Small intestine (tissue), 7 donors: ENCODE measurements at regions not wholly inside any gene's neighbourhood (a gene's known extent, or its start where the extent isn't known, plus 50 kb on each side); places are given as distances from the start of the nearest gene placed in this dataset.

ENCODE experiments used
- DNase-seq, 2 donors: peaks; one replicate each; pipeline versions ENCODE4 v3.0.0 to v3.0.0-alpha.2; 2013
- FAIRE-seq: peaks from 2 replicates; lab custom pipeline; 2012; peaks lifted over from hg19 to GRCh38; lab: Jason Lieb, UNC
- H3K27ac ChIP-seq, 3 donors: one replicate each; pipeline ENCODE4 v1.5.1; 2013; ENCODE audit warnings: low read length in 2 of 3, mild to moderate bottlenecking in 2 of 3, control low read depth in 1 of 3, inconsistent platforms in 1 of 3, low read depth in 1 of 3, moderate library complexity in 1 of 3
- H3K27me3 ChIP-seq, 3 donors: one replicate each; pipeline ENCODE4 v1.6.1; 2013; ENCODE audit warnings: low read length in 3 of 3, inconsistent platforms in 1 of 3; ENCODE audit not compliant: control insufficient read depth in 3 of 3, insufficient read depth in 3 of 3
- H3K36me3 ChIP-seq, 3 donors: one replicate each; pipeline ENCODE4 v1.6.1; 2013; ENCODE audit warnings: low read length in 3 of 3, inconsistent platforms in 1 of 3, low read depth in 1 of 3, mild to moderate bottlenecking in 1 of 3, moderate library complexity in 1 of 3; ENCODE audit not compliant: control insufficient read depth in 3 of 3, insufficient read depth in 2 of 3
- H3K4me1 ChIP-seq, 3 donors: one replicate each; pipeline ENCODE4 v1.6.1; 2013; ENCODE audit warnings: low read length in 2 of 3, inconsistent platforms in 1 of 3, low read depth in 1 of 3, mild to moderate bottlenecking in 1 of 3, moderate library complexity in 1 of 3; ENCODE audit not compliant: control insufficient read depth in 3 of 3, insufficient read depth in 2 of 3
- H3K4me3 ChIP-seq, 3 donors: one replicate each; pipeline ENCODE4 v1.5.1; 2013; ENCODE audit warnings: low read length in 3 of 3, control low read depth in 1 of 3, inconsistent platforms in 1 of 3, low read depth in 1 of 3, mild to moderate bottlenecking in 1 of 3, moderate library complexity in 1 of 3
- H3K9me3 ChIP-seq, 2 donors: one replicate each; pipeline ENCODE4 v1.6.1; 2013; ENCODE audit warnings: low read depth in 1 of 2, low read length in 1 of 2; ENCODE audit not compliant: control insufficient read depth in 2 of 2, insufficient read depth in 1 of 2
- WGBS, 3 donors: extraction: QIAGEN DNeasy Blood & Tissue Kit; methylation state at CpG; one replicate each; pipeline ENCODE4 v1.1.7; 2013; 5-methylcytosine and 5-hydroxymethylcytosine counted together
- donor health status: healthy with polysubstance abuse.
- donor health status: control.
- donor health status: control.
- donor health status: Bipolar disorder and iron deficiency.
- donor health status: healthy.

DNA sequence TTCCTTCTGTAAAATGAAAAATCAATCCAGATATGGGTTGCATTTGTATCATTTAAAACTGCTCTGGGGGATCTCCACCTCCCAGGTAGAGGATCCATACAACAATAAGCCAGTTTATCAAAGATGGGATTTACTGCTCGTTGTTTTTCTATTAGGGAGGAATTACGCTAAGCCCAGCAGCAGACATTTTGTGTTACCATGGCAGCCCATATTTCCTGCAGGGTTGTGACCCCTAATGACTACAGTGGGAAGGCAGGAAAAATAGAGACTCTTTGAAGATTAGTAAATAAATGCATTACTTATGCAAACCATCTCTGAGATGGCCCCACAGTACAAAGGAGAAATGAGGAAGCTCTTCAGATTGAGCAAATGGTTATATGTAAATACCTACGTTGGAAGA, 253.4 kb upstream of the GPR101 start:
- FAIRE-seq (no peak), DNase-seq (no peak)
- Histone ChIP-seq H3K9me3 (no peaks in the 10 kb centered on the region), H3K27me3 (no peaks in the 10 kb centered on the region), H3K36me3 (no peaks in the 10 kb centered on the region), H3K27ac (no peak overlapping the region), H3K4me1 (no peaks in the 10 kb centered on the region), H3K4me3 (no peak overlapping the region)
- 42 to 55% (median 46%) methylated on average over 3 of the region's 3 CpGs for WGBS, 3 donors

DNA sequence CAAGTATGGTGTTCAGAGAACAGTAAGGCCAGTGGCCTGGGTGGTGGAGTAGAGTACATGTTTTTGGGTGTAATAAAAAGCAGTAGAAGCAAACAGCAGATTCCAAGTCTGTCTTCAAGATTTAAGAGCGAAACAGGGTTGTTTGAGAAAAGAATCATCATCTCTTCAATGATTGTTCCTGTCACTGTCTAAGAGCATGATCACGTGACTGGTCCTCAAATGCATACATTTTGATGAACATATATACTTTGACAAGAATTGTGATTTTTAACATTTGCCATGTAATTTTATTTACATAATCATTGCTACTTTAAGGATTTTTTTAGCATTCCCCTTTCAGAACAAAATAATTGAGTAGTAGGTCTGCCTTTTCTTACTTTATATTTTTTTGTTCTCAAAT, 252.6 kb upstream of the GPR101 start:
- WGBS, 3 donors: 47 to 87% (median 58%) methylated on average over 2 of the region's 2 CpGs
- no peaks in the 10 kb centered on the region for H3K4me1 ChIP-seq

DNA sequence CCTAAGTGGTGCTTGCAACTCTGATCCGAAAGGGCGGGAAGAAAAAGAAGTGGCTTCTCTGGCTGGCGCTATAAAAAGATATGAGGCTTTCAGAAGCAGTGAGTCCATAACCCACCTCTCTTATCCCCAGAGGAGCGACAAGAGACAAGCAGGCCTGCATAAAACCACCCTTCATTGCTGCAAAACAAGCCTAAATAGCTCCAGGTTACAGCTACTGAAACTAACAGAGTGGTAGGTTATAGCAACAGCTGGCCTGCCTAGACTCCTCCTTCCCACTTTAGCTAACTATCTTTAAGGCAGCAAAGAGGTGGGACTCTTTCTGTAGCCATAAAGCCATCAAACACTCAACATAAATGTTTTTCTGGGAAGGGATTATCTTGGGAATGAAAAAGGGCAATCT, 245.0 kb upstream of the GPR101 start:
- H3K4me3 ChIP-seq: no peak overlapping the region
- FAIRE-seq: no peak
- WGBS, 3 donors: 57 to 84% (median 63%) methylated on average over 4 of the region's 4 CpGs
- DNase-seq: no peak
- no peak overlapping the region for H3K27ac ChIP-seq
- H3K4me1 ChIP-seq: no peaks in the 10 kb centered on the region
- H3K36me3 ChIP-seq: no peaks in the 10 kb centered on the region
- H3K9me3 ChIP-seq: no peaks in the 10 kb centered on the region
- H3K27me3 ChIP-seq: no peaks in the 10 kb centered on the region

More for the DNA sequence above, 252.6 kb upstream of the GPR101 start:
- DNase-seq: no peak
- H3K4me3 ChIP-seq: no peak overlapping the region
- H3K9me3 ChIP-seq: no peaks in the 10 kb centered on the region
- no peak for FAIRE-seq
- no peak overlapping the region for H3K27ac ChIP-seq
- H3K36me3 ChIP-seq: no peaks in the 10 kb centered on the region
- H3K27me3 ChIP-seq: no peaks in the 10 kb centered on the region

DNA sequence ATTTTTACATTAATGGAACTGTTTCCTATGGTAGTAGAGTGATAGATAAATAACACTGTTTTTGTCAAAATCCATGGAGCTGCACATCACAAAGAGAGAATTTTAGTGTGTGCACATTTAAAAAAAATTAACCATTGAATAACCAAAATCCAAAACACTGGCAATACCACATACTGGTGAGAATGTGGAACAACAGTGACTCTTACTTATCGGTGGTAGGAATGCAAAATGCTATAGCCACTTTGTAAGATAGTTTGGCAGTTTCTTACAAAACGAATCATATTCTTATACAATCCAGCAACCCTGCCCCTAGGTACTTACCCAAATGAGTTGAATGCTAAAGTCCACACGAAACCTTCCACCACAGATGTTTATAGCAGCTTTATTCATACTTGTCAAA, 229.6 kb upstream of the GPR101 start:
- no peak for DNase-seq
- no peak overlapping the region for H3K27ac ChIP-seq
- no peaks in the 10 kb centered on the region for H3K36me3 ChIP-seq
- H3K4me1 ChIP-seq: no peaks in the 10 kb centered on the region
- H3K27me3 ChIP-seq: no peaks in the 10 kb centered on the region
- no peak for FAIRE-seq
- H3K4me3 ChIP-seq: no peak overlapping the region
- no peaks in the 10 kb centered on the region for H3K9me3 ChIP-seq
- 37 to 58% (median 44%) methylated on average over 3 of the region's 3 CpGs for WGBS, 3 donors

DNA sequence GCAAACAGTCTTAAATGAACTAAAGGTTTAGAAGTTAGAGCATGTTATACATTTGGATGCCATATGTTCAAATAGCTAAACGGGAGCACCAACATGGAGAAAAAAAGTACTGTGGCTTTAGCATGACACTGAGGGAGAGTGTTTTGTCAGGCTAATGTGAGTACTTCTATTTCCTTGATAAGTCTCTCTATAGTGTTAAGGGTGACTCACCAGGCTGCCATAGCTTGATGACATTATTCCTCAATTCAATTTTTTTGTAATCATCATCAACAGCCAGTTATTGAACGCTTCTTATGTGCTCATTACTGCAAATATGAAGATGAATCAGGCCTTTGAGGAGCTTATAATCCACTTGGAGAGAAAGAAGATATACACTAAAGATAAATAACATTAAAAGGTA, 211.4 kb upstream of the GPR101 start:
- Histone ChIP-seq H3K27ac (no peak overlapping the region), H3K9me3 (no peaks in the 10 kb centered on the region), H3K4me1 (no peaks in the 10 kb centered on the region), H3K27me3 (no peaks in the 10 kb centered on the region), H3K36me3 (no peaks in the 10 kb centered on the region), H3K4me3 (no peak overlapping the region)
- FAIRE-seq (no peak), DNase-seq (no peak)
- 75 to 81% (median 78%) methylated on average over 2 of the region's 2 CpGs for WGBS, 3 donors

DNA sequence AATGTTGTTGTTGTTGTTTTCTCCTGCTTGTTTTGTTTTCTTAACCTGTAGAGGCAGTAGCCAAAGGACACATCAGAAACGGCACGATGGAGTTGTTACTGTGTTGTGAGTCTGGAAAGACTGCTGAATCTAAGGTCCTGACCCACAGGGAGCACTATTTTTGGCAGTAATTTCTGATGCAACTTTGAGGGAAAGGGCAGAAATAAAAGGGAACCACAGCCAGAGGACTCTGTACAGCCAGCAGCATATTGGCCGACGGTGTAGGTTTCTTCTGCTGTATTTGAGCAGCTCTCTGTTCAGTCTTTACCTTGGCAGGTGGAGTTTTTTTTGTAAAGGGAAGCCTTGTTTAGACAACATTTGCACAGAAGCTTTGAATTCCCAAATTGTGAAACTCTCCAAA, 203.0 kb upstream of the GPR101 start:
- H3K27ac ChIP-seq: no peak overlapping the region
- no peaks in the 10 kb centered on the region for H3K4me1 ChIP-seq
- no peak overlapping the region for H3K4me3 ChIP-seq
- no peaks in the 10 kb centered on the region for H3K9me3 ChIP-seq
- no peaks in the 10 kb centered on the region for H3K27me3 ChIP-seq
- DNase-seq (no peak), FAIRE-seq (no peak)
- no peaks in the 10 kb centered on the region for H3K36me3 ChIP-seq
- 74 to 76% (median 75%) methylated on average over 4 of the region's 4 CpGs for WGBS, 3 donors

DNA sequence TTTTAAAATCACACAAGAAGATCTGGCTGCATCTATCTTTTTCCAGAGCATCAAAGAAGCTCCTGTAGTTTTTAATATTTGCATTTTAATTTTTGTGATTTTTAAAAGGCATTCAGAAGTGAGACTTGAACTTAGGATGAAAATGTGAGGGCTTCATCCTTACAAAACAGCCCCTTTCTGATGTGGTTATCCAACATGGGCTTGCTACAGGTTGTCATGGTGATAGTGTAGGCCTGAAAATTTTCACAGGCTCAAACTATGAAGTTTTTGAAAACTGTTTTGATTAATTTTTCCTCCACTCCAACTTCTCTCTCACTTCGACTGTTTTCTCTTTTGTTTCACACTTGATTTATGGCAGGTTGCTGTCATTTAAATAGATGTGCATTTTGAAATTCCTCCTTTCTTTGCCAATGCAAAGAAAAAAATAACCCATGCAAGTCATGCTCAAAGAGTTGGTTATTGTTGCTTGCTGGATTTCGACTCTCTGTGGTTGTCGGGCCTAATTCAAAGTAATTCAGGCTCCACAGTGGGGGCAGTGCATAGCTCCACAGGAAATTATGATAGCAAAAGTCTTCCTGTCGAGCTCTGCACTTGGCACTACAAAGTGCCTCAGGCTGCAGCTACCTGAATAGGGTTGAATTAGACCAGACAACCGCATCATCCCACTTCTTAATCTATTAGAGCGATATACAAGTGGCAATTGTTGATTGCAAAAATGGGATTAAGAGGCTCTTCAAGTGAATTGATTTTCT, 201.0 kb upstream of the GPR101 start:
- WGBS, 3 donors: 48 to 49% (median 49%) methylated on average over 6 of the region's 6 CpGs
- H3K27ac ChIP-seq: no peak overlapping the region
- no peak for DNase-seq
- H3K36me3 ChIP-seq: no peaks in the 10 kb centered on the region
- H3K4me1 ChIP-seq: no peaks in the 10 kb centered on the region
- no peak overlapping the region for H3K4me3 ChIP-seq
- no peaks in the 10 kb centered on the region for H3K9me3 ChIP-seq
- no peaks in the 10 kb centered on the region for H3K27me3 ChIP-seq
- no peak for FAIRE-seq

DNA sequence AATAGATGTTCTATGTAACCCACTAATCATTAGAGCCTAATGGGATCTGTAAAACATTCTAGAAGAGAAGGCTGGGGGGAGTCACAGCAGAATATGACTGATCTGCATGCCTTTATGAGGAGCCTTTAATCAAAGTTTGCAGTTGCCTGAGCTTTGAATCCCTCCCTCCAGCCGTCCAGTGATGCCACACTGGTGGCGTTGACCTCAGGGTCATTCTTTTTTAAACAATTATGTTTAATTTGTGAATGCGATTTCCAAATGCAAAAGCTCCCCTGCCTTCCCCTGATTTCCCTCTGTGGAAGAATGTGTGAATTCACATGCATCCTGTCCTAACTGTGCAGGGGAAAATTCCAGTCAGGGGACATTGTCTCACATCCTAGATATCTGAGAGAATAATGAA, 199.7 kb upstream of the GPR101 start:
- H3K4me1 ChIP-seq: no peaks in the 10 kb centered on the region
- no peak overlapping the region for H3K27ac ChIP-seq
- no peaks in the 10 kb centered on the region for H3K27me3 ChIP-seq
- no peak for DNase-seq
- WGBS, 3 donors: 38 to 43% (median 38%) methylated on average over 3 of the region's 3 CpGs
- no peaks in the 10 kb centered on the region for H3K9me3 ChIP-seq
- no peak for FAIRE-seq
- H3K36me3 ChIP-seq: no peaks in the 10 kb centered on the region
- H3K4me3 ChIP-seq: no peak overlapping the region

DNA sequence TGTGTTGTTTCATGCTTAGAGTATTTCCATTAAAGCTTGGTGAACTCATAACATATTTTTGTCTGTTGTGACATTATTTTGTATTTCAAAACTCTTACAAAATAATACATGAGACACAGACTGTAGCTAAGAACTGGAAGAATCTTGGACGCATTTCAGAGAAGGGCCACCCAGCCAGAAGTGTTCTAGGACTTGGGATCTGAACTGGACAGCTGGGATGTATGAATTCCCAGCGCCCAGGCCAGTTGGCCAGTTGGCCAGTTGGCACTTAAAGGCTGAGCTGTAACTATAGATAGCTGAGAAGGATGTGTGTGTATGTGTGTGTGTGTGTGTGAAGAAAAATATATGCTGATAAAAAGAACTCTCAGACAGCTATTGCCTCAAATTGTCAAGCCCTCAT, 193.4 kb upstream of the GPR101 start:
- H3K27ac ChIP-seq: no peak overlapping the region
- no peaks in the 10 kb centered on the region for H3K9me3 ChIP-seq
- DNase-seq (peak in 1 of 2 donors; percentile 0), FAIRE-seq (no peak)
- no peaks in the 10 kb centered on the region for H3K4me1 ChIP-seq
- H3K27me3 ChIP-seq: no peaks in the 10 kb centered on the region
- H3K36me3 ChIP-seq: no peaks in the 10 kb centered on the region
- H3K4me3 ChIP-seq: no peak overlapping the region
- 59 to 75% (median 63%) methylated on average over 2 of the region's 2 CpGs for WGBS, 3 donors
